ENCODE measurements at regions not wholly inside any gene's neighbourhood (a gene's known extent, or its start where the extent isn't known, plus 50 kb on each side); places are given as distances from the start of the nearest gene placed in this dataset.

- POLR2A ChIA-PET, result no interaction called here
- DNase-seq, result no peak
- H3K4me3 ChIP-seq (ENCODE audit: control insufficient read depth in 1 of 2, extremely low read depth in 1 of 2, low read length in 1 of 2), result no peak overlapping the region
- no peaks in the 10 kb centered on the region for H3K27me3 ChIP-seq (replicated peaks in 1 of 2; ENCODE audit: control insufficient read depth in 2 of 2, extremely low read depth in 1 of 2, insufficient read depth in 2 of 2, low read length in 1 of 2)
- no peaks in the 10 kb centered on the region for H3K9me3 ChIP-seq
- Mint-ChIP-seq H3K9me3 (peaks cover 19 to 35% (median 32%) of the 10 kb centered on the region in 3 donors), H3K27ac (no peak overlapping the region), H3K4me3 (no peak overlapping the region), H3K27me3 (no peaks in the 10 kb centered on the region), H3K36me3 (no peaks in the 10 kb centered on the region), H3K4me1 (no peaks in the 10 kb centered on the region)
- CTCF ChIA-PET, result no interaction called here
- no peak overlapping the region for H3K27ac ChIP-seq (ENCODE audit: low read length)
- ATAC-seq (replicated peaks in 1 of 4), result no peak
- 71% methylated on average over 1 of the region's 1 CpG for WGBS (ENCODE audit: insufficient coverage)
- no peaks in the 10 kb centered on the region for H3K4me1 ChIP-seq (ENCODE audit: control insufficient read depth in 1 of 2, extremely low read depth in 1 of 2, insufficient read depth in 2 of 2, low read length in 2 of 2)
- no peaks in the 10 kb centered on the region for H3K36me3 ChIP-seq (ENCODE audit: control insufficient read depth in 2 of 2, extremely low read depth in 1 of 2, insufficient read depth in 1 of 2, low read length in 1 of 2)
Measured at GRCh38 chr4:170849969-170850368, 760.2 kb upstream of the AADAT start.

GRCh38 chr4:170827562-170828274 lies 738.0 kb upstream of the AADAT start:
- ChIA-PET POLR2A (interaction anchor here in 1 of 2 donors (0.8 kb wide), 1 partner anchor 14 kb away, joined by 3 read pairs; no protein-coding TSS in a partner anchor), CTCF (no interaction called here)
- Histone ChIP-seq H3K4me1 (ENCODE audit: control insufficient read depth in 1 of 2, extremely low read depth in 1 of 2, insufficient read depth in 2 of 2, low read length in 2 of 2) (no peaks in the 10 kb centered on the region), H3K9me3 (no peaks in the 10 kb centered on the region), H3K4me3 (ENCODE audit: control insufficient read depth in 1 of 2, extremely low read depth in 1 of 2, low read length in 1 of 2) (no peak overlapping the region), H3K27ac (ENCODE audit: low read length) (no peak overlapping the region), H3K36me3 (ENCODE audit: control insufficient read depth in 2 of 2, extremely low read depth in 1 of 2, insufficient read depth in 1 of 2, low read length in 1 of 2) (no peaks in the 10 kb centered on the region), H3K27me3 (replicated peaks in 1 of 2; ENCODE audit: control insufficient read depth in 2 of 2, extremely low read depth in 1 of 2, insufficient read depth in 2 of 2, low read length in 1 of 2) (no peaks in the 10 kb centered on the region)
- Mint-ChIP-seq H3K27ac (no peak overlapping the region), H3K4me3 (no peak overlapping the region), H3K4me1 (no peaks in the 10 kb centered on the region), H3K27me3 (no peaks in the 10 kb centered on the region), H3K36me3 (no peaks in the 10 kb centered on the region), H3K9me3 (peaks cover 6 to 16% (median 11%) of the 10 kb centered on the region in 3 donors)
- no peak for ATAC-seq (replicated peaks in 1 of 4)
- no CpG with 5 or more reads among the region's 3 CpGs for WGBS (ENCODE audit: insufficient coverage)
- DNase-seq, result no peak

GRCh38 chr4:170818786-170819185 lies 729.0 kb upstream of the AADAT start:
- H3K27ac ChIP-seq (ENCODE audit: low read length), result no peak overlapping the region
- Mint-ChIP-seq H3K27ac (no peak overlapping the region), H3K4me1 (no peaks in the 10 kb centered on the region), H3K9me3 (peaks cover 24 to 37% (median 36%) of the 10 kb centered on the region in 3 donors), H3K27me3 (no peaks in the 10 kb centered on the region), H3K36me3 (no peaks in the 10 kb centered on the region), H3K4me3 (no peak overlapping the region)
- H3K27me3 ChIP-seq (replicated peaks in 1 of 2; ENCODE audit: control insufficient read depth in 2 of 2, extremely low read depth in 1 of 2, insufficient read depth in 2 of 2, low read length in 1 of 2), result no peaks in the 10 kb centered on the region
- ATAC-seq (replicated peaks in 1 of 4) (no peak), DNase-seq (no peak)
- WGBS (ENCODE audit: insufficient coverage), result no CpG with 5 or more reads among the region's 2 CpGs
- ChIA-PET POLR2A (interaction anchor here in 1 of 2 donors (0.6 kb wide), 1 partner anchor 38 kb away, joined by 3 read pairs; no protein-coding TSS in a partner anchor), CTCF (no interaction called here)
- H3K4me3 ChIP-seq (ENCODE audit: control insufficient read depth in 1 of 2, extremely low read depth in 1 of 2, low read length in 1 of 2), result no peak overlapping the region
- no peaks in the 10 kb centered on the region for H3K36me3 ChIP-seq (ENCODE audit: control insufficient read depth in 2 of 2, extremely low read depth in 1 of 2, insufficient read depth in 1 of 2, low read length in 1 of 2)
- H3K9me3 ChIP-seq, result no peaks in the 10 kb centered on the region
- H3K4me1 ChIP-seq (ENCODE audit: control insufficient read depth in 1 of 2, extremely low read depth in 1 of 2, insufficient read depth in 2 of 2, low read length in 2 of 2), result no peaks in the 10 kb centered on the region

- ChIA-PET CTCF (no interaction called here), POLR2A (no interaction called here)
- H3K9me3 ChIP-seq, result no peaks in the 10 kb centered on the region
- no peaks in the 10 kb centered on the region for H3K27me3 ChIP-seq (replicated peaks in 1 of 2; ENCODE audit: control insufficient read depth in 2 of 2, extremely low read depth in 1 of 2, insufficient read depth in 2 of 2, low read length in 1 of 2)
- H3K36me3 ChIP-seq (ENCODE audit: control insufficient read depth in 2 of 2, extremely low read depth in 1 of 2, insufficient read depth in 1 of 2, low read length in 1 of 2), result no peaks in the 10 kb centered on the region
- no peak for DNase-seq
- ATAC-seq (replicated peaks in 1 of 4), result no peak
- no peak overlapping the region for H3K27ac ChIP-seq (ENCODE audit: low read length)
- WGBS (ENCODE audit: insufficient coverage), result 60% methylated on average over 1 of the region's 7 CpGs
- no peak overlapping the region for H3K4me3 ChIP-seq (ENCODE audit: control insufficient read depth in 1 of 2, extremely low read depth in 1 of 2, low read length in 1 of 2)
- H3K27ac Mint-ChIP-seq, result no peak overlapping the region
- peaks cover 8 to 24% (median 13%) of the 10 kb centered on the region in 3 donors for H3K9me3 Mint-ChIP-seq
- no peak overlapping the region for H3K4me3 Mint-ChIP-seq
- H3K36me3 Mint-ChIP-seq, result no peaks in the 10 kb centered on the region
- H3K4me1 ChIP-seq (ENCODE audit: control insufficient read depth in 1 of 2, extremely low read depth in 1 of 2, insufficient read depth in 2 of 2, low read length in 2 of 2), result no peaks in the 10 kb centered on the region
- no peaks in the 10 kb centered on the region for H3K4me1 Mint-ChIP-seq
- H3K27me3 Mint-ChIP-seq, result no peaks in the 10 kb centered on the region
Measured at GRCh38 chr4:170805352-170805751, 715.6 kb upstream of the AADAT start.

- Mint-ChIP-seq H3K36me3 (no peaks in the 10 kb centered on the region), H3K4me1 (no peaks in the 10 kb centered on the region), H3K4me3 (no peak overlapping the region), H3K27me3 (no peaks in the 10 kb centered on the region), H3K9me3 (peaks cover 7 to 23% (median 13%) of the 10 kb centered on the region in 3 donors), H3K27ac (no peak overlapping the region)
- H3K4me1 ChIP-seq (ENCODE audit: control insufficient read depth in 1 of 2, extremely low read depth in 1 of 2, insufficient read depth in 2 of 2, low read length in 2 of 2), result no peaks in the 10 kb centered on the region
- ChIA-PET POLR2A (no interaction called here), CTCF (no interaction called here)
- no peak for ATAC-seq (replicated peaks in 1 of 4)
- no peaks in the 10 kb centered on the region for H3K27me3 ChIP-seq (replicated peaks in 1 of 2; ENCODE audit: control insufficient read depth in 2 of 2, extremely low read depth in 1 of 2, insufficient read depth in 2 of 2, low read length in 1 of 2)
- no peak for DNase-seq
- no peaks in the 10 kb centered on the region for H3K9me3 ChIP-seq
- no peak overlapping the region for H3K4me3 ChIP-seq (ENCODE audit: control insufficient read depth in 1 of 2, extremely low read depth in 1 of 2, low read length in 1 of 2)
- 88% methylated on average over 11 of the region's 11 CpGs for WGBS (ENCODE audit: insufficient coverage)
- no peaks in the 10 kb centered on the region for H3K36me3 ChIP-seq (ENCODE audit: control insufficient read depth in 2 of 2, extremely low read depth in 1 of 2, insufficient read depth in 1 of 2, low read length in 1 of 2)
- no peak overlapping the region for H3K27ac ChIP-seq (ENCODE audit: low read length)
Measured at GRCh38 chr4:170804930-170805329, 715.2 kb upstream of the AADAT start.

GRCh38 chr4:170803492-170803891 lies 713.7 kb upstream of the AADAT start:
- Mint-ChIP-seq H3K27ac (no peak overlapping the region), H3K9me3 (peaks cover 8 to 20% (median 10%) of the 10 kb centered on the region in 3 donors), H3K36me3 (no peaks in the 10 kb centered on the region), H3K4me3 (no peak overlapping the region), H3K4me1 (no peaks in the 10 kb centered on the region), H3K27me3 (no peaks in the 10 kb centered on the region)
- no peak overlapping the region for H3K4me3 ChIP-seq (ENCODE audit: control insufficient read depth in 1 of 2, extremely low read depth in 1 of 2, low read length in 1 of 2)
- ATAC-seq (replicated peaks in 1 of 4), result no peak
- ChIA-PET CTCF (no interaction called here), POLR2A (no interaction called here)
- no peak overlapping the region for H3K27ac ChIP-seq (ENCODE audit: low read length)
- WGBS (ENCODE audit: insufficient coverage), result no CpG with 5 or more reads among the region's 1 CpG
- H3K4me1 ChIP-seq (ENCODE audit: control insufficient read depth in 1 of 2, extremely low read depth in 1 of 2, insufficient read depth in 2 of 2, low read length in 2 of 2), result no peaks in the 10 kb centered on the region
- H3K27me3 ChIP-seq (replicated peaks in 1 of 2; ENCODE audit: control insufficient read depth in 2 of 2, extremely low read depth in 1 of 2, insufficient read depth in 2 of 2, low read length in 1 of 2), result no peaks in the 10 kb centered on the region
- H3K9me3 ChIP-seq, result no peaks in the 10 kb centered on the region
- DNase-seq, result no peak
- H3K36me3 ChIP-seq (ENCODE audit: control insufficient read depth in 2 of 2, extremely low read depth in 1 of 2, insufficient read depth in 1 of 2, low read length in 1 of 2), result no peaks in the 10 kb centered on the region

GRCh38 chr4:170801771-170802170 lies 712.0 kb upstream of the AADAT start:
- H3K27me3 ChIP-seq (replicated peaks in 1 of 2; ENCODE audit: control insufficient read depth in 2 of 2, extremely low read depth in 1 of 2, insufficient read depth in 2 of 2, low read length in 1 of 2), result no peaks in the 10 kb centered on the region
- H3K9me3 ChIP-seq, result no peaks in the 10 kb centered on the region
- WGBS (ENCODE audit: insufficient coverage), result no CpG with 5 or more reads among the region's 3 CpGs
- no peaks in the 10 kb centered on the region for H3K36me3 ChIP-seq (ENCODE audit: control insufficient read depth in 2 of 2, extremely low read depth in 1 of 2, insufficient read depth in 1 of 2, low read length in 1 of 2)
- Mint-ChIP-seq H3K27me3 (no peaks in the 10 kb centered on the region), H3K4me3 (no peak overlapping the region), H3K36me3 (no peaks in the 10 kb centered on the region), H3K9me3 (peaks cover 8 to 14% (median 9%) of the 10 kb centered on the region in 3 donors), H3K4me1 (no peaks in the 10 kb centered on the region), H3K27ac (no peak overlapping the region)
- DNase-seq (no peak), ATAC-seq (replicated peaks in 1 of 4) (no peak)
- CTCF ChIA-PET, result no interaction called here
- no peaks in the 10 kb centered on the region for H3K4me1 ChIP-seq (ENCODE audit: control insufficient read depth in 1 of 2, extremely low read depth in 1 of 2, insufficient read depth in 2 of 2, low read length in 2 of 2)
- POLR2A ChIA-PET, result no interaction called here
- H3K4me3 ChIP-seq (ENCODE audit: control insufficient read depth in 1 of 2, extremely low read depth in 1 of 2, low read length in 1 of 2), result no peak overlapping the region
- H3K27ac ChIP-seq (ENCODE audit: low read length), result no peak overlapping the region

All from T-cell (primary cell).